Bronchial epithelial cell (primary cell): ENCODE measurements at regions not wholly inside any gene's neighbourhood (a gene's known extent, or its start where the extent isn't known, plus 50 kb on each side); places are given as distances from the start of the nearest gene placed in this dataset.
"Not testable (repeated sequence)": the region's sequence is repeated elsewhere in the genome, so short reads cannot be mapped to it uniquely, and the experiment has no call there.

Experiments
- DNase-seq: peaks from one replicate; pipeline ENCODE4 v3.0.0-alpha.2; 2010; ENCODE audit warnings: low read depth
- FAIRE-seq: peaks from 2 replicates; lab custom pipeline; 2011; peaks lifted over from hg19 to GRCh38; lab: Jason Lieb, UNC
- H3K27me3 ChIP-seq: 2 replicates; pipeline ENCODE4 v1.5.1; 2011; ENCODE audit warnings: low read length; ENCODE audit not compliant: control insufficient read depth, insufficient read depth
- H3K36me3 ChIP-seq: 2 replicates; pipeline ENCODE4 v1.5.1; 2011; ENCODE audit warnings: low read length; ENCODE audit not compliant: control insufficient read depth, insufficient read depth
- H3K4me3 ChIP-seq: 2 replicates; pipeline ENCODE4 v1.5.1; 2011; ENCODE audit warnings: mild to moderate bottlenecking, low read depth, low read length, control low read depth
- TF ChIP-seq, protein P1 (sequence below): IDR thresholded peaks from 2 replicates; pipeline ENCODE4 v1.5.1; 2011; ENCODE audit warnings: mild to moderate bottlenecking, moderate library complexity, low read length, control low read depth, inconsistent platforms; ENCODE audit not compliant: insufficient read depth, severe bottlenecking

DNA sequence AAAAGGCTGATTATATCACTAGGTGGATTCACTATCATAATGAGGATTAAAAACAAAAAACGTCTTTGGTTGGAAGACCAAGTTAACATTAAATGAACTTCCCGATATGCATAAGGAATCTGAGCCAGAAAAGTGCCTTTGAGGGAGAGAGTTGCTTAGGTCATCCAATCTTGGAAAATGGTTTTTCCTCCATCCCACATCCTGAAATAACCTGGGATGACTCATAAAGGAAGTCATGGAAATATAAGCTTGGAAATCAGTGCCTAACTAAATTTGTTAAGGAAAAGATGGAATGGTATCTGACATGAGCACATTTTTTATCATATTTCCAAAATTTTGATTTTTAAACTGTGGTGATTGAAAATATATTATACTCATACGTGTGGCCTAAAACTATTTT lies 66.0 kb downstream of the KBTBD8 start:
- TF ChIP-seq, protein P1, sequence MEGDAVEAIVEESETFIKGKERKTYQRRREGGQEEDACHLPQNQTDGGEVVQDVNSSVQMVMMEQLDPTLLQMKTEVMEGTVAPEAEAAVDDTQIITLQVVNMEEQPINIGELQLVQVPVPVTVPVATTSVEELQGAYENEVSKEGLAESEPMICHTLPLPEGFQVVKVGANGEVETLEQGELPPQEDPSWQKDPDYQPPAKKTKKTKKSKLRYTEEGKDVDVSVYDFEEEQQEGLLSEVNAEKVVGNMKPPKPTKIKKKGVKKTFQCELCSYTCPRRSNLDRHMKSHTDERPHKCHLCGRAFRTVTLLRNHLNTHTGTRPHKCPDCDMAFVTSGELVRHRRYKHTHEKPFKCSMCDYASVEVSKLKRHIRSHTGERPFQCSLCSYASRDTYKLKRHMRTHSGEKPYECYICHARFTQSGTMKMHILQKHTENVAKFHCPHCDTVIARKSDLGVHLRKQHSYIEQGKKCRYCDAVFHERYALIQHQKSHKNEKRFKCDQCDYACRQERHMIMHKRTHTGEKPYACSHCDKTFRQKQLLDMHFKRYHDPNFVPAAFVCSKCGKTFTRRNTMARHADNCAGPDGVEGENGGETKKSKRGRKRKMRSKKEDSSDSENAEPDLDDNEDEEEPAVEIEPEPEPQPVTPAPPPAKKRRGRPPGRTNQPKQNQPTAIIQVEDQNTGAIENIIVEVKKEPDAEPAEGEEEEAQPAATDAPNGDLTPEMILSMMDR = no peak
- Histone ChIP-seq H3K4me3 (no peak overlapping the region), H3K27me3 (no peaks in the 10 kb centered on the region), H3K36me3 (no peaks in the 10 kb centered on the region)
- no peak for FAIRE-seq
- peak; percentile 40 for DNase-seq

DNA sequence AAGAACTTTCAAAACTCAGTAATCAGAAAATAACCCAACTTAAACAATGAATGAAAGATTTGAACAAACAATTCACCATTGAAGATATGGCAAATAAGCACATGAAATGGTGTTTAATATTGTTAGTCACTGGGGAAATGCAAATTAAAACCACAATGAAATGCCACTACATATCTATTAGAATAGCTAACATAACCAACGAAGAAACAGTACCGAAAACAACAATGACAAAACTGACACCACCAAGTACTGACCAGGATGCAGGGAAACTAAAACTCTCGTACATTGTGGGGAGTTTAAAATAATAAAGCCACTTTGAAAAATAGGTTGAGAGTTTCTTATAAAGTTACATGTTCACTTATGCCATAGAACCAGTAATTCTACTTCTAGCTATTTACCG lies 69.1 kb downstream of the KBTBD8 start:
- Histone ChIP-seq H3K4me3 (no peak overlapping the region), H3K36me3 (no peaks in the 10 kb centered on the region), H3K27me3 (no peaks in the 10 kb centered on the region)
- FAIRE-seq (no peak), DNase-seq (no peak)
- TF ChIP-seq, protein P1 = no peak

DNA sequence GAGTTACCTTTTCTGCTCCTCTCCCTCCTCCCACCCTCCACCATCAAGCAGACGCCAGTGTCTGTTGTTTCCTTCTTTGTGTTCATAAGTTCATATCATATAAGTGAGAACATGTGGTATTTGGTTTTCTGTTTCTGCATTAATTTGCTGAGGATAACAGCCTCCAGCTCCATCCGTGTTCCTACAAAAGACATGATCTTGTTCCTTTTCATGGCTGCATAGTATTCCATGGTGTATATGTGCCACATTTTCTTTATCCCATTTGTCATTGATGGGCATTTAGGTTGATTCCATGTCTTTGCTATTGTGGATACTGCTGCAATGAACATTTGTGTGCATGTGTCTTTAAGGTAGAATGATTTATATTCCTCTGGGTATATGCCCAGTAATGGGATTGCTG lies 74.5 kb downstream of the KBTBD8 start:
- not testable (repeated sequence) for H3K36me3 ChIP-seq, H3K27me3 ChIP-seq, H3K4me3 ChIP-seq, FAIRE-seq, DNase-seq

- DNase-seq = no peak
- no peaks in the 10 kb centered on the region for H3K27me3 ChIP-seq
- no peak for FAIRE-seq
- TF ChIP-seq, protein P1 = no peak
- H3K4me3 ChIP-seq = no peak overlapping the region
- no peaks in the 10 kb centered on the region for H3K36me3 ChIP-seq
These were observed 75.7 kb downstream of the KBTBD8 start for GRCh38 chr3:67073812-67074211.

- no peak for FAIRE-seq
- TF ChIP-seq, protein P1 = no peak
- H3K4me3 ChIP-seq = no peak overlapping the region
- no peaks in the 10 kb centered on the region for H3K27me3 ChIP-seq
- DNase-seq = no peak
- H3K36me3 ChIP-seq = no peaks in the 10 kb centered on the region
These were observed 77.2 kb downstream of the KBTBD8 start for GRCh38 chr3:67075295-67075694.

- FAIRE-seq = no peak
- H3K4me3 ChIP-seq = no peak overlapping the region
- peak; percentile 29 for DNase-seq
- H3K36me3 ChIP-seq = no peaks in the 10 kb centered on the region
- H3K27me3 ChIP-seq = no peaks in the 10 kb centered on the region
- TF ChIP-seq, protein P1 = no peak
These were observed 78.5 kb downstream of the KBTBD8 start for GRCh38 chr3:67076607-67077006.
